IMR-90 (cell line): ENCODE measurements at regions not wholly inside any gene's neighbourhood (a gene's known extent, or its start where the extent isn't known, plus 50 kb on each side); places are given as distances from the start of the nearest gene placed in this dataset.

Experiments
- ATAC-seq: fragments of 200-7000 bp; cut with Tn5 transposase; 2 replicates; pipeline ENCODE4 v1.9.1; 2020; ENCODE audit warnings: low read depth, mild to moderate bottlenecking, moderate library complexity
- BruUV-seq: library from RNA; stranded (reverse); fragments of 400-500 nt; replicated peaks from 2 replicates; lab custom pipeline; 2021; lab: Mats Ljungman, UMichigan
- CTCF ChIA-PET: fragments of 300-600 bp; formaldehyde crosslinking; extraction: SDS; loops from one replicate; lab custom pipeline; 2021; ENCODE audit warnings: antibody characterized with exemption; lab: Yijun Ruan, JAX
- POLR2A ChIA-PET: fragments of 300-600 bp; sonication (Branson Sonifier 250); formaldehyde crosslinking; loops from one replicate; lab custom pipeline; 2022; ENCODE audit warnings: antibody characterized with exemption; ENCODE audit not compliant: unreplicated experiment; lab: Charles Lee
- DNase-seq: peaks from one replicate; pipeline ENCODE4 v3.0.0; 2013
- H2AFZ ChIP-seq: replicated peaks from 2 replicates; pipeline ENCODE3; 2013; ENCODE audit warnings: low read length, mild to moderate bottlenecking; ENCODE audit not compliant: poor library complexity
- H2AK5ac ChIP-seq: 2 replicates; pipeline ENCODE4 v1.6.1; 2013; ENCODE audit warnings: low read depth, low read length, inconsistent platforms
- H2AK9ac ChIP-seq: replicated peaks from 2 replicates; pipeline ENCODE3; 2013; ENCODE audit warnings: mild to moderate bottlenecking, low read depth, low read length, moderate library complexity; ENCODE audit not compliant: poor library complexity
- H2BK120ac ChIP-seq: 2 replicates; pipeline ENCODE4 v1.6.1; 2013; ENCODE audit warnings: low read depth, low read length, inconsistent platforms
- H2BK15ac ChIP-seq: 3 replicates; pipeline ENCODE4 v1.6.1; 2013; ENCODE audit warnings: low read depth, low read length, inconsistent platforms
- H2BK20ac ChIP-seq: 2 replicates; pipeline ENCODE4 v1.6.1; 2013; ENCODE audit warnings: low read depth, mild to moderate bottlenecking, inconsistent platforms, low read length, moderate library complexity
- H2BK5ac ChIP-seq: 2 replicates; pipeline ENCODE4 v1.6.1; 2013; ENCODE audit warnings: mild to moderate bottlenecking, low read depth, low read length, inconsistent platforms; ENCODE audit not compliant: poor library complexity, severe bottlenecking
- H3K14ac ChIP-seq: replicated peaks from 2 replicates; pipeline ENCODE4 v1.6.1; 2013; ENCODE audit warnings: low read depth, low read length, inconsistent platforms
- H3K18ac ChIP-seq: 2 replicates; pipeline ENCODE4 v1.6.1; 2013; ENCODE audit warnings: low read depth, low read length, control low read depth
- H3K23ac ChIP-seq: 2 replicates; pipeline ENCODE4 v1.6.1; 2013; ENCODE audit warnings: low read depth, low read length, inconsistent platforms
- H3K27ac ChIP-seq: 2 replicates; pipeline ENCODE4 v1.5.1; 2013; ENCODE audit warnings: mild to moderate bottlenecking, control low read depth, low read length; ENCODE audit not compliant: insufficient read depth
- H3K27me3 ChIP-seq: 2 replicates; pipeline ENCODE4 v1.6.1; 2013; ENCODE audit warnings: low read length; ENCODE audit not compliant: control insufficient read depth, insufficient read depth
- H3K36me3 ChIP-seq: 2 replicates; pipeline ENCODE4 v1.6.1; 2013; ENCODE audit warnings: low read length, mixed read lengths; ENCODE audit not compliant: control insufficient read depth, insufficient read depth
- H3K4ac ChIP-seq: 2 replicates; pipeline ENCODE4 v1.6.1; 2013; ENCODE audit warnings: low read depth, low read length, inconsistent platforms
- H3K4me1 ChIP-seq: 2 replicates; pipeline ENCODE4 v1.6.1; 2013; ENCODE audit warnings: low read length, mixed read lengths; ENCODE audit not compliant: control insufficient read depth, insufficient read depth
- H3K4me2 ChIP-seq: 2 replicates; pipeline ENCODE4 v1.6.1; 2013; ENCODE audit warnings: low read depth, mild to moderate bottlenecking, control low read depth, low read length, moderate library complexity
- H3K4me3 ChIP-seq: 2 replicates; pipeline ENCODE4 v1.5.1; 2013; ENCODE audit warnings: low read depth, mild to moderate bottlenecking, control low read depth, low read length, moderate library complexity; ENCODE audit not compliant: insufficient read depth
- H3K56ac ChIP-seq: 2 replicates; pipeline ENCODE4 v1.6.1; 2013; ENCODE audit warnings: low read length, inconsistent platforms; ENCODE audit not compliant: insufficient read depth; ENCODE audit errors: extremely low read depth
- H3K79me1 ChIP-seq, 2 experiments: 2 replicates each; pipeline ENCODE4 v1.6.1; 2013; ENCODE audit warnings: low read length in 2 of 2, inconsistent platforms in 1 of 2, low read depth in 1 of 2
- H3K9ac ChIP-seq: 2 replicates; pipeline ENCODE4 v1.6.1; 2013; ENCODE audit warnings: low read depth, low read length, control low read depth
- H3K9me1 ChIP-seq: 2 replicates; pipeline ENCODE4 v1.6.1; 2013; ENCODE audit warnings: low read length, inconsistent platforms; ENCODE audit not compliant: insufficient read depth
- H3K9me3 ChIP-seq: 2 replicates; pipeline ENCODE4 v1.6.1; 2013; ENCODE audit warnings: low read length; ENCODE audit not compliant: control insufficient read depth, insufficient read depth
- H4K20me1 ChIP-seq: 2 replicates; pipeline ENCODE4 v1.6.1; 2013; ENCODE audit warnings: low read length, inconsistent platforms; ENCODE audit not compliant: insufficient read depth
- H4K5ac ChIP-seq: 2 replicates; pipeline ENCODE4 v1.6.1; 2013; ENCODE audit warnings: mild to moderate bottlenecking, low read depth, low read length, control low read depth
- H4K8ac ChIP-seq, 2 experiments: 2 replicates each; pipeline ENCODE4 v1.6.1; 2013; ENCODE audit warnings: low read depth in 2 of 2, low read length in 2 of 2, control low read depth in 1 of 2, inconsistent platforms in 1 of 2
- H4K91ac ChIP-seq: 2 replicates; pipeline ENCODE4 v1.6.1; 2013; ENCODE audit warnings: low read depth, low read length, inconsistent platforms; ENCODE audit not compliant: insufficient read depth
- BHLHE40 ChIP-seq: fragments of 150-350 bp; IDR thresholded peaks from 2 replicates; pipeline ENCODE4 v1.6.1; 2016; ENCODE audit warnings: mild to moderate bottlenecking, low read depth, low read length
- CEBPB ChIP-seq: IDR thresholded peaks from 2 replicates; pipeline ENCODE4 v1.6.1; 2012; ENCODE audit warnings: low read depth, low read length, improper control_type of control experiment
- CHD1 ChIP-seq: IDR thresholded peaks from 2 replicates; pipeline ENCODE4 v1.6.1; 2012; ENCODE audit warnings: low read depth, low read length, improper control_type of control experiment
- CTCF ChIP-seq: conservative IDR thresholded peaks from 2 replicates; pipeline ENCODE4 v1.5.1; 2012; ENCODE audit warnings: mild to moderate bottlenecking, low read depth, low read length, improper control_type of control experiment
- FOS ChIP-seq: fragments of 150-350 bp; IDR thresholded peaks from 2 replicates; pipeline ENCODE4 v1.6.1; 2016; ENCODE audit warnings: low read depth, low read length
- MAFK ChIP-seq: IDR thresholded peaks from 2 replicates; pipeline ENCODE4 v1.6.1; 2012; ENCODE audit warnings: low read depth, low read length, improper control_type of control experiment
- MAZ ChIP-seq: IDR thresholded peaks from 2 replicates; pipeline ENCODE4 v1.6.1; 2012; ENCODE audit warnings: low read depth, mild to moderate bottlenecking, low read length, improper control_type of control experiment, moderate library complexity, borderline replicate concordance
- MXI1 ChIP-seq: IDR thresholded peaks from 2 replicates; pipeline ENCODE4 v1.6.1; 2012; ENCODE audit warnings: low read depth, mild to moderate bottlenecking, low read length, moderate library complexity, borderline replicate concordance
- NFE2L2 ChIP-seq: fragments of 150-350 bp; IDR thresholded peaks from 2 replicates; pipeline ENCODE4 v1.6.1; 2016; ENCODE audit warnings: low read depth, mild to moderate bottlenecking, low read length
- POLR2A ChIP-seq: IDR thresholded peaks from 2 replicates; pipeline ENCODE4 v1.6.1; 2012; ENCODE audit warnings: mild to moderate bottlenecking, low read depth, low read length
- RAD21 ChIP-seq: IDR thresholded peaks from 2 replicates; pipeline ENCODE4 v1.6.1; 2012; ENCODE audit warnings: low read length, improper control_type of control experiment
- RCOR1 ChIP-seq: IDR thresholded peaks from 2 replicates; pipeline ENCODE4 v1.6.1; 2012; ENCODE audit warnings: mild to moderate bottlenecking, low read length, improper control_type of control experiment; ENCODE audit not compliant: insufficient replicate concordance
- RFX5 ChIP-seq: IDR thresholded peaks from 2 replicates; pipeline ENCODE4 v1.8.0; 2012; ENCODE audit warnings: low read depth, mild to moderate bottlenecking, low read length, moderate library complexity
- SMC3 ChIP-seq: fragments of 150-350 bp; IDR thresholded peaks from 2 replicates; pipeline ENCODE4 v1.6.1; 2016; ENCODE audit warnings: low read depth, mild to moderate bottlenecking, antibody characterized with exemption, low read length, moderate library complexity
- USF2 ChIP-seq: fragments of 150-350 bp; IDR thresholded peaks from 2 replicates; pipeline ENCODE4 v1.6.1; 2017; ENCODE audit warnings: mild to moderate bottlenecking, antibody characterized with exemption, low read length, low read depth
- WGBS, 2 experiments: methylation state at CpG; one replicate each; pipeline versions ENCODE4 v1.1.5 to v1.1.7; 2013; ENCODE audit warnings: missing lambda C conversion rate in 2 of 2; ENCODE audit not compliant: insufficient read length in 1 of 2; ENCODE audit errors: extremely low coverage in 2 of 2; 5-methylcytosine and 5-hydroxymethylcytosine counted together
- dilution Hi-C: fragments of 300-500 bp; cut with HindIII; formaldehyde crosslinking; loops from one replicate; pipeline ENCODE4 v1.14.3; 2018; ENCODE audit warnings: low sequenced_read_pairs; ENCODE audit not compliant: unreplicated experiment
- in situ Hi-C: fragments of 300-500 bp; cut with MboI; formaldehyde crosslinking; loops from 3 replicates; pipeline ENCODE4 v1.14.3; 2019; ENCODE audit warnings: low sequenced_read_pairs, inconsistent platforms, mixed read lengths
- intact Hi-C: fragments of 100-400 bp; cut with micrococcal nuclease; formaldehyde crosslinking; loops from 2 replicates; pipeline ENCODE4 v1.10.0; 2022
- TF ChIP-seq, protein P1 (sequence below): fragments of 150-350 bp; IDR thresholded peaks from 2 replicates; pipeline ENCODE4 v1.6.1; 2016; ENCODE audit warnings: low read depth, mild to moderate bottlenecking, low read length, moderate library complexity, borderline replicate concordance

GRCh38 chr1:104592926-104593325 is 843.2 kb downstream of the AMY1C start:
- dilution Hi-C loops, result no loop called here
- no CpG with 5 or more reads among the region's 3 CpGs for WGBS, 2 experiments

More at GRCh38 chr1:104592926-104593325, 843.2 kb downstream of the AMY1C start:
- intact Hi-C loops (no loop called here), in situ Hi-C loops (no loop called here)
- DNase-seq (no peak), ATAC-seq (no peak)
- no peak overlapping the region for H3K4ac ChIP-seq
- no peak overlapping the region for H2BK5ac ChIP-seq
- H3K4me2 ChIP-seq, result no peak overlapping the region
- no peak overlapping the region for H4K91ac ChIP-seq
- no peaks in the 10 kb centered on the region for H3K27me3 ChIP-seq
- no peaks in the 10 kb centered on the region for H4K20me1 ChIP-seq
- H2BK120ac ChIP-seq, result no peak overlapping the region
- H3K56ac ChIP-seq, result no peak overlapping the region
- no peak overlapping the region for H3K27ac ChIP-seq
- BruUV-seq, result no TSS peak
- no peak for TF ChIP-seq POLR2A
- no peak for TF ChIP-seq MXI1
- TF ChIP-seq RCOR1, result no peak
- no peak for TF ChIP-seq RAD21
- TF ChIP-seq FOS, result no peak
- TF ChIP-seq SMC3, result no peak
- TF ChIP-seq BHLHE40, result no peak
- TF ChIP-seq, protein P1, sequence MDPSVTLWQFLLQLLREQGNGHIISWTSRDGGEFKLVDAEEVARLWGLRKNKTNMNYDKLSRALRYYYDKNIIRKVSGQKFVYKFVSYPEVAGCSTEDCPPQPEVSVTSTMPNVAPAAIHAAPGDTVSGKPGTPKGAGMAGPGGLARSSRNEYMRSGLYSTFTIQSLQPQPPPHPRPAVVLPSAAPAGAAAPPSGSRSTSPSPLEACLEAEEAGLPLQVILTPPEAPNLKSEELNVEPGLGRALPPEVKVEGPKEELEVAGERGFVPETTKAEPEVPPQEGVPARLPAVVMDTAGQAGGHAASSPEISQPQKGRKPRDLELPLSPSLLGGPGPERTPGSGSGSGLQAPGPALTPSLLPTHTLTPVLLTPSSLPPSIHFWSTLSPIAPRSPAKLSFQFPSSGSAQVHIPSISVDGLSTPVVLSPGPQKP, result no peak
- TF ChIP-seq CHD1, result no peak
- TF ChIP-seq CTCF, result no peak
- no peak for TF ChIP-seq CEBPB
- no peak for TF ChIP-seq MAZ
- TF ChIP-seq MAFK, result no peak
- TF ChIP-seq USF2, result no peak
- TF ChIP-seq NFE2L2, result no peak
- no peak for TF ChIP-seq RFX5
- H2BK15ac ChIP-seq, result no peak overlapping the region
- POLR2A ChIA-PET, result no interaction called here
- H3K4me1 ChIP-seq, result no peaks in the 10 kb centered on the region
- H3K9ac ChIP-seq, result no peak overlapping the region
- H2BK20ac ChIP-seq, result no peak overlapping the region
- H3K14ac ChIP-seq, result no peak overlapping the region
- no peak overlapping the region for H2AK5ac ChIP-seq
- no peak overlapping the region for H3K18ac ChIP-seq
- H3K79me1 ChIP-seq, result no peaks in the 10 kb centered on the region
- H3K4me3 ChIP-seq, result no peak overlapping the region
- H3K9me1 ChIP-seq, result no peaks in the 10 kb centered on the region
- no peaks in the 10 kb centered on the region for H3K36me3 ChIP-seq
- H3K9me3 ChIP-seq, result peaks cover 5% of the 10 kb centered on the region
- no peak overlapping the region for H4K5ac ChIP-seq
- no peak overlapping the region for H4K8ac ChIP-seq
- H3K23ac ChIP-seq, result no peak overlapping the region
- H2AK9ac ChIP-seq, result no peak overlapping the region
- CTCF ChIA-PET, result no interaction called here
- H2AFZ ChIP-seq, result no peak overlapping the region
